GM12878 (cell line): ENCODE measurements at regions not wholly inside any gene's neighbourhood (a gene's known extent, or its start where the extent isn't known, plus 50 kb on each side); places are given as distances from the start of the nearest gene placed in this dataset.

Source experiments
- ATAC-seq: fragments of 200-7000 bp; cut with Tn5 transposase; 3 replicates; pipeline ENCODE4 v1.9.1; 2020; ENCODE audit warnings: mild to moderate bottlenecking, moderate library complexity
- BruUV-seq: library from RNA; stranded (reverse); fragments of 400-500 nt; replicated peaks from 2 replicates; lab custom pipeline; 2021; lab: Mats Ljungman, UMichigan
- CTCF ChIA-PET: fragments of 300-600 bp; sonication (Branson Sonifier 250); formaldehyde crosslinking; extraction: SDS; loops from one replicate; lab custom pipeline; 2021; ENCODE audit warnings: inconsistent platforms; lab: Yijun Ruan, JAX
- POLR2A ChIA-PET: fragments of 350-600 bp; formaldehyde crosslinking; extraction: SDS; loops from one replicate; lab custom pipeline; 2021; ENCODE audit warnings: inconsistent platforms; lab: Charles Lee
- RAD21 ChIA-PET: fragments of 300-600 bp; sonication (Branson Sonifier 250); formaldehyde crosslinking; loops from one replicate; lab custom pipeline; 2023; ENCODE audit warnings: antibody characterized with exemption; ENCODE audit not compliant: unreplicated experiment; lab: Charles Lee
- SMC1A ChIA-PET: fragments of 300-600 bp; sonication (Branson Sonifier 250); formaldehyde crosslinking; loops from one replicate; lab custom pipeline; 2023; ENCODE audit not compliant: unreplicated experiment, uncharacterized antibody; lab: Charles Lee
- DNase-seq: peaks from one replicate; pipeline ENCODE4 v3.0.0-alpha.2; 2011; ENCODE audit warnings: low read depth, low spot score
- FAIRE-seq: peaks from 3 replicates; lab custom pipeline; 2011; peaks lifted over from hg19 to GRCh38; lab: Jason Lieb, UNC
- H2AFZ ChIP-seq: 2 replicates; pipeline ENCODE4 v1.6.0; 2011; ENCODE audit warnings: low read depth, low read length, control low read depth; ENCODE audit not compliant: control insufficient read depth
- H3K27ac ChIP-seq: 2 replicates; pipeline ENCODE4 v1.5.1; 2011; ENCODE audit warnings: control low read depth; ENCODE audit not compliant: control insufficient read depth, insufficient read depth
- H3K27me3 ChIP-seq, 2 experiments: replicated peaks in 1 of 2; 2 replicates each; pipeline versions ENCODE4 v1.6.0 to v1.6.1; 2011; ENCODE audit warnings: low read length in 1 of 2; ENCODE audit not compliant: control insufficient read depth in 2 of 2, insufficient read depth in 2 of 2
- H3K36me3 ChIP-seq, 2 experiments: 2 replicates each; pipeline ENCODE4 v1.5.1; 2011; ENCODE audit warnings: low read length in 1 of 2; ENCODE audit not compliant: control insufficient read depth in 2 of 2, insufficient read depth in 2 of 2
- H3K4me1 ChIP-seq: 2 replicates; pipeline ENCODE4 v1.6.1; 2011; ENCODE audit warnings: mild to moderate bottlenecking, low read length, moderate library complexity, mixed read lengths; ENCODE audit not compliant: control insufficient read depth, insufficient read depth
- H3K4me2 ChIP-seq: 2 replicates; pipeline ENCODE4 v1.6.0; 2011; ENCODE audit warnings: control low read depth; ENCODE audit not compliant: control insufficient read depth, insufficient read depth
- H3K4me3 ChIP-seq: fragments of 200-600 bp; sonication (generic); 2 replicates; pipeline ENCODE4 v1.5.1; 2016
- H3K79me2 ChIP-seq: 2 replicates; pipeline ENCODE4 v1.6.0; 2011; ENCODE audit warnings: low read length; ENCODE audit not compliant: control insufficient read depth, insufficient read depth
- H3K9ac ChIP-seq: 2 replicates; pipeline ENCODE4 v1.8.0; 2011; ENCODE audit warnings: low read length, control low read depth, mixed read lengths; ENCODE audit not compliant: control insufficient read depth, insufficient read depth
- H3K9me3 ChIP-seq: replicated peaks from 3 replicates; pipeline ENCODE4 v1.5.1; 2011; ENCODE audit warnings: mild to moderate bottlenecking, low read length; ENCODE audit not compliant: control insufficient read depth, insufficient read depth
- H4K20me1 ChIP-seq: 2 replicates; pipeline ENCODE4 v1.6.0; 2011; ENCODE audit not compliant: control insufficient read depth, insufficient read depth
- ESRRA ChIP-seq: IDR thresholded peaks from 2 replicates; pipeline ENCODE4 v1.6.1; 2012; ENCODE audit warnings: mild to moderate bottlenecking, low read length, improper control_type of control experiment
- FOS ChIP-seq: IDR thresholded peaks from 3 replicates; pipeline ENCODE4 v1.6.1; 2011; ENCODE audit warnings: borderline replicate concordance; ENCODE audit not compliant: insufficient read length; ENCODE audit errors: extremely low read depth
- GABPA ChIP-seq: IDR thresholded peaks from 2 replicates; pipeline ENCODE4 v1.6.1; 2014; ENCODE audit warnings: antibody characterized with exemption, low read depth, mild to moderate bottlenecking, inconsistent platforms
- HDGF ChIP-seq: fragments of 450-650 bp; IDR thresholded peaks from 2 replicates; pipeline ENCODE4 v1.6.1; 2016; ENCODE audit warnings: antibody characterized with exemption
- MXI1 ChIP-seq: fragments of 150-350 bp; IDR thresholded peaks from 2 replicates; pipeline ENCODE4 v1.6.1; 2011; ENCODE audit warnings: low read depth, mild to moderate bottlenecking, inconsistent platforms, low read length, improper control_type of control experiment
- RAD51 ChIP-seq: fragments of 450-650 bp; IDR thresholded peaks from 2 replicates; pipeline ENCODE4 v1.6.1; 2016; ENCODE audit warnings: moderate library complexity, mild to moderate bottlenecking, inconsistent platforms
- SIX5 ChIP-seq: IDR thresholded peaks from 2 replicates; pipeline ENCODE4 v1.6.1; 2011; ENCODE audit warnings: mild to moderate bottlenecking, low read depth, low read length, moderate library complexity; ENCODE audit not compliant: severe bottlenecking
- SPI1 ChIP-seq: IDR thresholded peaks from 2 replicates; pipeline ENCODE4 v1.6.1; 2011; ENCODE audit warnings: low read depth, mild to moderate bottlenecking, low read length, moderate library complexity, borderline replicate concordance; ENCODE audit not compliant: insufficient read depth
- SUZ12 ChIP-seq: fragments of 200-600 bp; sonication (generic); IDR thresholded peaks from one replicate; pipeline ENCODE4 v1.6.1; 2018; ENCODE audit warnings: antibody characterized with exemption, mild to moderate bottlenecking; ENCODE audit not compliant: unreplicated experiment
- TBL1XR1 ChIP-seq: IDR thresholded peaks from 2 replicates; pipeline ENCODE4 v1.6.1; 2012; ENCODE audit warnings: low read depth, low read length, improper control_type of control experiment
- TCF3 ChIP-seq: IDR thresholded peaks from 2 replicates; pipeline ENCODE4 v1.6.1; 2012; ENCODE audit warnings: low read depth, mild to moderate bottlenecking, low read length, borderline replicate concordance; ENCODE audit not compliant: insufficient read depth
- WGBS: methylation state at CpG from one replicate; pipeline ENCODE4 v1.1.6; 2016; ENCODE audit warnings: low lambda C conversion rate; ENCODE audit not compliant: insufficient replicate concordance, insufficient coverage; ENCODE audit errors: missing lambda C conversion rate; 5-methylcytosine and 5-hydroxymethylcytosine counted together
- in situ Hi-C: fragments of 300-500 bp; cut with MboI; formaldehyde crosslinking; loops from 9 replicates; pipeline ENCODE4 v1.14.3; 2018; ENCODE audit warnings: mixed read lengths
- intact Hi-C: fragments of 100-400 bp; cut with micrococcal nuclease; formaldehyde crosslinking; loops from one replicate; pipeline ENCODE4 v1.14.2; 2022; ENCODE audit not compliant: unreplicated experiment
- TF ChIP-seq, protein P1 (sequence below): fragments of 150-350 bp; IDR thresholded peaks from 2 replicates; pipeline ENCODE4 v1.6.1; 2016; ENCODE audit warnings: low read depth, low read length
- TF ChIP-seq, protein P2 (sequence below): fragments of 450-650 bp; IDR thresholded peaks from 2 replicates; pipeline ENCODE4 v1.6.1; 2017; ENCODE audit warnings: mild to moderate bottlenecking, moderate library complexity
- TF ChIP-seq, protein P3 (sequence below), 3 experiments: IDR thresholded peaks in 2 of 3; conservative IDR thresholded peaks in 1 of 3; 2 replicates each; pipeline ENCODE4 v1.5.1; 2011; ENCODE audit warnings: low read depth in 3 of 3, low read length in 3 of 3, mild to moderate bottlenecking in 3 of 3, control low read depth in 2 of 3, moderate library complexity in 2 of 3, inconsistent platforms in 1 of 3, mixed read lengths in 1 of 3; ENCODE audit not compliant: control insufficient read depth in 2 of 3, insufficient read depth in 1 of 3; ENCODE audit errors: extremely low read depth in 1 of 3

DNA sequence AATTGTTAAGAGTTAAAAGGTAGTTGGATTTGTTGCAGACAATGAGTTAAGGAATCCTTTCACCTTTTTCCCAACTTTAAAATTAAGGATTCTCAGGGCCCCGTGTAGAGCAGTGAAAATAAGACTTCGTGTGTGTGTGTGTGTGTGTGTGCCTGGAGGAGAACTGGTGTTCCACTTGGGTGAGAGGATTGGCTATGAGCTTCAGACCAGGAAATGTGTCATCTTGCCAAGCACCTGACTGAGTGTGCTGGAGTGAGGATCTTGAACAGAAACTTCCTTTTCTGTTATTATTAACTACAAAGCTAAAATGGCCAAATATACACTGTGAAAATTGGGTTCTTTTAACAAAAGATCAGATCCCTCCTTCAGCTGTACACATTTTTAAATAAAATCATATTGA is 113.1 kb upstream of the VCX2 start:
- no peak overlapping the region for H3K27ac ChIP-seq
- intact Hi-C loops = no loop called here
- in situ Hi-C loops = no loop called here
- H3K4me2 ChIP-seq = no peak overlapping the region
- no peak overlapping the region for H3K4me3 ChIP-seq
- BruUV-seq = no TSS peak
- no peaks in the 10 kb centered on the region for H4K20me1 ChIP-seq
- no peak overlapping the region for H3K9ac ChIP-seq
- H3K27me3 ChIP-seq = no peaks in the 10 kb centered on the region
- ATAC-seq (peak; percentile 41; the same call in 1 of the 3 replicates), FAIRE-seq (no peak)
- WGBS = 2% methylated on average over 2 of the region's 2 CpGs
- no peaks in the 10 kb centered on the region for H3K79me2 ChIP-seq
- ChIA-PET SMC1A (interaction anchor here (0.6 kb wide), 1 partner anchor 38 kb away, joined by 4 read pairs; no protein-coding TSS in a partner anchor), POLR2A (no interaction called here), CTCF (no interaction called here)
- H3K36me3 ChIP-seq = no peaks in the 10 kb centered on the region
- no peak overlapping the region for H2AFZ ChIP-seq
- TF ChIP-seq MXI1 (no peak), RAD51 (no peak), TBL1XR1 (no peak), SUZ12 (no peak), ESRRA (no peak), TCF3 (no peak), SIX5 (no peak), HDGF (no peak), SPI1 (no peak), GABPA (no peak), FOS (no peak)
- TF ChIP-seq, protein P1, sequence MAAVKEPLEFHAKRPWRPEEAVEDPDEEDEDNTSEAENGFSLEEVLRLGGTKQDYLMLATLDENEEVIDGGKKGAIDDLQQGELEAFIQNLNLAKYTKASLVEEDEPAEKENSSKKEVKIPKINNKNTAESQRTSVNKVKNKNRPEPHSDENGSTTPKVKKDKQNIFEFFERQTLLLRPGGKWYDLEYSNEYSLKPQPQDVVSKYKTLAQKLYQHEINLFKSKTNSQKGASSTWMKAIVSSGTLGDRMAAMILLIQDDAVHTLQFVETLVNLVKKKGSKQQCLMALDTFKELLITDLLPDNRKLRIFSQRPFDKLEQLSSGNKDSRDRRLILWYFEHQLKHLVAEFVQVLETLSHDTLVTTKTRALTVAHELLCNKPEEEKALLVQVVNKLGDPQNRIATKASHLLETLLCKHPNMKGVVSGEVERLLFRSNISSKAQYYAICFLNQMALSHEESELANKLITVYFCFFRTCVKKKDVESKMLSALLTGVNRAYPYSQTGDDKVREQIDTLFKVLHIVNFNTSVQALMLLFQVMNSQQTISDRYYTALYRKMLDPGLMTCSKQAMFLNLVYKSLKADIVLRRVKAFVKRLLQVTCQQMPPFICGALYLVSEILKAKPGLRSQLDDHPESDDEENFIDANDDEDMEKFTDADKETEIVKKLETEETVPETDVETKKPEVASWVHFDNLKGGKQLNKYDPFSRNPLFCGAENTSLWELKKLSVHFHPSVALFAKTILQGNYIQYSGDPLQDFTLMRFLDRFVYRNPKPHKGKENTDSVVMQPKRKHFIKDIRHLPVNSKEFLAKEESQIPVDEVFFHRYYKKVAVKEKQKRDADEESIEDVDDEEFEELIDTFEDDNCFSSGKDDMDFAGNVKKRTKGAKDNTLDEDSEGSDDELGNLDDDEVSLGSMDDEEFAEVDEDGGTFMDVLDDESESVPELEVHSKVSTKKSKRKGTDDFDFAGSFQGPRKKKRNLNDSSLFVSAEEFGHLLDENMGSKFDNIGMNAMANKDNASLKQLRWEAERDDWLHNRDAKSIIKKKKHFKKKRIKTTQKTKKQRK = no peak
- TF ChIP-seq, protein P2, sequence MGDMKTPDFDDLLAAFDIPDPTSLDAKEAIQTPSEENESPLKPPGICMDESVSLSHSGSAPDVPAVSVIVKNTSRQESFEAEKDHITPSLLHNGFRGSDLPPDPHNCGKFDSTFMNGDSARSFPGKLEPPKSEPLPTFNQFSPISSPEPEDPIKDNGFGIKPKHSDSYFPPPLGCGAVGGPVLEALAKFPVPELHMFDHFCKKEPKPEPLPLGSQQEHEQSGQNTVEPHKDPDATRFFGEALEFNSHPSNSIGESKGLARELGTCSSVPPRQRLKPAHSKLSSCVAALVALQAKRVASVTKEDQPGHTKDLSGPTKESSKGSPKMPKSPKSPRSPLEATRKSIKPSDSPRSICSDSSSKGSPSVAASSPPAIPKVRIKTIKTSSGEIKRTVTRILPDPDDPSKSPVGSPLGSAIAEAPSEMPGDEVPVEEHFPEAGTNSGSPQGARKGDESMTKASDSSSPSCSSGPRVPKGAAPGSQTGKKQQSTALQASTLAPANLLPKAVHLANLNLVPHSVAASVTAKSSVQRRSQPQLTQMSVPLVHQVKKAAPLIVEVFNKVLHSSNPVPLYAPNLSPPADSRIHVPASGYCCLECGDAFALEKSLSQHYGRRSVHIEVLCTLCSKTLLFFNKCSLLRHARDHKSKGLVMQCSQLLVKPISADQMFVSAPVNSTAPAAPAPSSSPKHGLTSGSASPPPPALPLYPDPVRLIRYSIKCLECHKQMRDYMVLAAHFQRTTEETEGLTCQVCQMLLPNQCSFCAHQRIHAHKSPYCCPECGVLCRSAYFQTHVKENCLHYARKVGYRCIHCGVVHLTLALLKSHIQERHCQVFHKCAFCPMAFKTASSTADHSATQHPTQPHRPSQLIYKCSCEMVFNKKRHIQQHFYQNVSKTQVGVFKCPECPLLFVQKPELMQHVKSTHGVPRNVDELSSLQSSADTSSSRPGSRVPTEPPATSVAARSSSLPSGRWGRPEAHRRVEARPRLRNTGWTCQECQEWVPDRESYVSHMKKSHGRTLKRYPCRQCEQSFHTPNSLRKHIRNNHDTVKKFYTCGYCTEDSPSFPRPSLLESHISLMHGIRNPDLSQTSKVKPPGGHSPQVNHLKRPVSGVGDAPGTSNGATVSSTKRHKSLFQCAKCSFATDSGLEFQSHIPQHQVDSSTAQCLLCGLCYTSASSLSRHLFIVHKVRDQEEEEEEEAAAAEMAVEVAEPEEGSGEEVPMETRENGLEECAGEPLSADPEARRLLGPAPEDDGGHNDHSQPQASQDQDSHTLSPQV = no peak
- TF ChIP-seq, protein P3, sequence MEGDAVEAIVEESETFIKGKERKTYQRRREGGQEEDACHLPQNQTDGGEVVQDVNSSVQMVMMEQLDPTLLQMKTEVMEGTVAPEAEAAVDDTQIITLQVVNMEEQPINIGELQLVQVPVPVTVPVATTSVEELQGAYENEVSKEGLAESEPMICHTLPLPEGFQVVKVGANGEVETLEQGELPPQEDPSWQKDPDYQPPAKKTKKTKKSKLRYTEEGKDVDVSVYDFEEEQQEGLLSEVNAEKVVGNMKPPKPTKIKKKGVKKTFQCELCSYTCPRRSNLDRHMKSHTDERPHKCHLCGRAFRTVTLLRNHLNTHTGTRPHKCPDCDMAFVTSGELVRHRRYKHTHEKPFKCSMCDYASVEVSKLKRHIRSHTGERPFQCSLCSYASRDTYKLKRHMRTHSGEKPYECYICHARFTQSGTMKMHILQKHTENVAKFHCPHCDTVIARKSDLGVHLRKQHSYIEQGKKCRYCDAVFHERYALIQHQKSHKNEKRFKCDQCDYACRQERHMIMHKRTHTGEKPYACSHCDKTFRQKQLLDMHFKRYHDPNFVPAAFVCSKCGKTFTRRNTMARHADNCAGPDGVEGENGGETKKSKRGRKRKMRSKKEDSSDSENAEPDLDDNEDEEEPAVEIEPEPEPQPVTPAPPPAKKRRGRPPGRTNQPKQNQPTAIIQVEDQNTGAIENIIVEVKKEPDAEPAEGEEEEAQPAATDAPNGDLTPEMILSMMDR (IDR thresholded peaks at IDR 0.05 in 2 of 3, conservative IDR thresholded peaks at IDR 0.05 in 1 of 3; ENCODE audit: control insufficient read depth in 2 of 3, extremely low read depth in 1 of 3, insufficient read depth in 1 of 3, low read depth in 3 of 3, low read length in 3 of 3) = no peak
- TF ChIP-seq, all 136 proteins: peak for 0
- no peaks in the 10 kb centered on the region for H3K4me1 ChIP-seq
- RAD21 ChIA-PET = no interaction called here
- H3K9me3 ChIP-seq = no peaks in the 10 kb centered on the region
- no peak for DNase-seq
